LNCAP (cell line): ENCODE measurements at regions not wholly inside any gene's neighbourhood (a gene's known extent, or its start where the extent isn't known, plus 50 kb on each side); places are given as distances from the start of the nearest gene placed in this dataset.

Source experiments
- CTCF ChIP-seq: fragments of 450-650 bp; IDR thresholded peaks from 2 replicates; pipeline ENCODE4 v1.5.1; 2017; ENCODE audit warnings: mild to moderate bottlenecking

GRCh38 chr16:6852643-6853225, 479.9 kb upstream of the RBFOX1 start:
- TF ChIP-seq CTCF = no peak

- TF ChIP-seq CTCF = no peak
Measured at GRCh38 chr16:6846452-6846851, 486.2 kb upstream of the RBFOX1 start.

GRCh38 chr16:6841392-6841791, 491.3 kb upstream of the RBFOX1 start:
- TF ChIP-seq CTCF = no peak

- no peak for TF ChIP-seq CTCF
Measured at GRCh38 chr16:6837722-6838121, 494.9 kb upstream of the RBFOX1 start.

- no peak for TF ChIP-seq CTCF
Measured at GRCh38 chr16:6836766-6837165, 495.9 kb upstream of the RBFOX1 start.

- TF ChIP-seq CTCF = no peak
Measured at GRCh38 chr16:6835941-6836340, 496.7 kb upstream of the RBFOX1 start.

- TF ChIP-seq CTCF = no peak
Measured at GRCh38 chr16:6835516-6835915, 497.1 kb upstream of the RBFOX1 start.

- no peak for TF ChIP-seq CTCF
Measured at GRCh38 chr16:6828690-6829089, 504.0 kb upstream of the RBFOX1 start.
